H1 (cell line): ENCODE measurements at regions not wholly inside any gene's neighbourhood (a gene's known extent, or its start where the extent isn't known, plus 50 kb on each side); places are given as distances from the start of the nearest gene placed in this dataset.

Source experiments
- CHD7 ChIP-seq: fragments of 300-600 bp; sonication (generic); IDR thresholded peaks from 2 replicates; pipeline ENCODE4 v1.7.1; 2012; ENCODE audit warnings: low read length, moderate library complexity, mild to moderate bottlenecking, inconsistent platforms; ENCODE audit not compliant: insufficient replicate concordance

DNA sequence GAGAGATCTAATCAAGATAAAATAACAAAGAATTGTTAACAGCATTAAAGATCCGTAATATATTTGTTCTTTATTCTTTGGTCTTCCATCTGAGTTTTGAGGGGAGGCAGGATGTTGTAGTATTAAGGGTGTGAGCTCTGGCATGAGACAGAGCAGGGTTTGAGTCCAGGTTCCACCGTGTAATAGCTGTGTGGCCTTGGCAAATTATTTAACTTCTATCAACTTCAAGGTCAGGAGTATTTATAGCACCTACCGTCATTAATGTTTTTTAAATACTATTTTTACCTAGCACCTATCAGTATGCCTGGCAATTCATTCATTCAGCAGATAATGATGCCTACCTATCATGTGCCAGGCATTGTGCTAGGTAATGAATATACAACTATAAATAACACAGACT is 180.1 kb upstream of the NABP1 start (continued):
- no peak for TF ChIP-seq CHD7
